ENCODE measurements at regions not wholly inside any gene's neighbourhood (a gene's known extent, or its start where the extent isn't known, plus 50 kb on each side); places are given as distances from the start of the nearest gene placed in this dataset.
"Not testable (repeated sequence)": the region's sequence is repeated elsewhere in the genome, so short reads cannot be mapped to it uniquely, and the experiment has no call there.

- no peak for DNase-seq
Measured at GRCh38 chr3:14252321-14253021, 73.9 kb downstream of the LSM3 start.

GRCh38 chr3:14253022-14253706 lies 74.5 kb downstream of the LSM3 start:
- no peak for DNase-seq

GRCh38 chr3:14253707-14254382 lies 75.2 kb downstream of the LSM3 start:
- DNase-seq, result no peak

DNA sequence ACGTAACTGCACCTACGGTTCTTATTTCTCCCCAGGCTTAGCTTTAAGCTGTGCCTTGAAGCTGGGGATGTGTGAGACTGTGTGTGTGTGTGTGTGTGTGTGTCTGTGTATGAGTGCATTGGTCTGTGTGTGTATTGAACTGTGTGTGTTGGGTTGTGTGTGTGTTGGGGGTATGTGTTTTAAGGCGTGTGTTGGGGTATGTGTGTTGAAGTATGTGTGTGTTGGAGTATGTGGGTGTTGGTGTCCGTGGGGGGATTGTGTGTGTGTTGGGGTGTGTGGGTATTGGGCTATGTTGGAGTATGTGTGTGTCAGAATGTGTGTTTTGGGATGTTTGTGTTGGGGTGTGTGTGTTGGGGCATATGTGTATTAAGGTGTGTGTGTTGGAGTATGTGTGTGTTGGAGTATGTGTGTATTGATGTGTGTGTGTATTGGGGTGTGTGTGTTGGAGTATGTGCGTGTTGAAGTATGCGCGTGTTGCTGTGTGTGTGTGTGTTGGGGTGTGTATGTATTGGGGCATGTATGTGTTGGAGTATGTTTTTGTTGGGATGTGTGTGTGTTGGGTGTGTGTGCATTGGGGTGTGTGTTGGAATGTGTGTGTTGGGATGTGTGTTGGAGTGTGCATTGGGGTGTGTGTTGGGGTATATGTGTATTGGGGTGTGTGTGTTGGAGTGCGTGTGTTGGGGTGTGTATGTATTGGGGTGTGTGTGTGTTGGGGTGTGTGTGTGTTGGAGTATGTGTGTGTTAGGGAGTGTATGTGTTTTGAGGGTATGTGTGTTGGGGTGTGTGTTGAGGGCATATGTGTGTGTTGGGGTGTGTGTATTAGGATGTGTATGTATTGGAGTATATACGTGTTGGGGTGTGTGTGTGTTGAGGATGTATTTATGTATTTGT lies 76.4 kb downstream of the LSM3 start:
- DNase-seq, result no peak

- no peak for DNase-seq
Measured at GRCh38 chr3:14256046-14256445, 77.4 kb downstream of the LSM3 start.

- DNase-seq, result no peak
Measured at GRCh38 chr3:14256561-14257342, 78.1 kb downstream of the LSM3 start.

DNA sequence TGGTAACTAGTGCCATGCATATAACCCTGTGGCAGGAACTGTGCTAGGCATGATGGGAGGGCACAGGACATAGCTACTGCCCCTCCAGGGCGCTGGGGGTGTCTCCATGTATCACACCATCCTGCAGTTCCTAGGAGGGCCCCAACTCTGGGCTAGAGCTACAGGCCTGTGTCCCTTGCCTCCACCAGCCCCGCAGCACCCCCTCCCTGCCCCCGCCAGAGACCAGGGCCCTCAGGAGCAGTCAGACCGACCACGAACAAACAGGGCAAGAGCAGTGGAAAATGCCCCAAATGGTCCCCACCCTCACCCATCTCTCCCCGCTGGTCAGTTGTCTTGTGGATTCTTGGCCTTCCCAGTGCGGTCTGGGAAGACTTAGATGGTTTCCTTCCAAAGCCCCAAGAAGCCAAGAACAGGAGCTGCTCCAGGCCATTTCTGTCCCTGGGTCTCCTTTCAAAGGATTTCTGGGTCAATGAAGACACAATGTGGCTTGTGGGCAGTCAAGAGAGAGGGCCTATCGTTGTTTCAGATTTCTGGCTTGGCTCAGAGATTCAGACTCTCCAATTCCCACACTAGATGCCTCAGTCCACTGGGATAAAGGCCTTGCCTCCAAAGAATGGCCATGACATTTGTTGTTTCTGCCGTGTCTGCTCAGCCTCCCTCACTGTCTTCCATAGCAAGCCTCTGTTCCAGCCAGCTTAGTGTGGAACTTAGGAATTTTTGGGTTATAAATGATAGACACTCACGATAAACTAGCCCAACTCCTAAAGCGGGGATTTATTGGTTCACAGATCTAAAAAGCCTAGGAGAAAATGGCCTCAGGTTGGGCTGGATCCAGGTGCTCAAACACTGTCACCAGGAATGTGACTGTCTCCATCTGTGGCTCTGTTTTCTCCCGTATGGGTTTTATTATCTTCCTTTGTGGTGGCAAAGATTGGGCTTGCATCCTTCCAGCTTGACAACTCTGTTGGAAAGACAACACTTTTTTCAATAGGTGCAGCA lies 80.6 kb downstream of the LSM3 start:
- no peak for DNase-seq

GRCh38 chr3:14260463-14260862 lies 81.8 kb downstream of the LSM3 start:
- no peak for DNase-seq

DNA sequence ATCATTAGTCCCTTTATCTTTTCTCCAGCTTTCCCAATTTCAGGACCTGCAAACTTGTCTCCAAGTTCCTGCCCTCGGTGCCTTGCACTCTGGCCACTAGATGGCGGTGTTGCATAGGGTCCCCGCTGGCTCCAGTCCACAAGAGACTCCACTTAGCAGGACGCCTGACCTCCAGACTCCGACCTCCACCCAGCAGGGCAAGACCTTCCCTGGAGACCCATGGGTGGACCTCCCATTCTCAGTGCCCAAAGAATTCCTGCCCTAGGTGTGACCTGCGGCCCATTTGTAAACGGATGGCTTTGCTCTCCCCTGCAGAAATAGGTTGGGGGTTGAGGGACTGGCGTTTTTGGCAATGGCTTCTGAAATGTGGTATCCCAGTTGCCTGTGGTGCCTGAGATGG lies 82.6 kb downstream of the LSM3 start:
- DNase-seq, result peak; percentile 32 to 70 (median 62)

GRCh38 chr3:14262212-14262611 lies 83.6 kb downstream of the LSM3 start:
- no peak for DNase-seq

- DNase-seq, result no peak
Measured at GRCh38 chr3:14262867-14263266, 84.2 kb downstream of the LSM3 start.

DNA sequence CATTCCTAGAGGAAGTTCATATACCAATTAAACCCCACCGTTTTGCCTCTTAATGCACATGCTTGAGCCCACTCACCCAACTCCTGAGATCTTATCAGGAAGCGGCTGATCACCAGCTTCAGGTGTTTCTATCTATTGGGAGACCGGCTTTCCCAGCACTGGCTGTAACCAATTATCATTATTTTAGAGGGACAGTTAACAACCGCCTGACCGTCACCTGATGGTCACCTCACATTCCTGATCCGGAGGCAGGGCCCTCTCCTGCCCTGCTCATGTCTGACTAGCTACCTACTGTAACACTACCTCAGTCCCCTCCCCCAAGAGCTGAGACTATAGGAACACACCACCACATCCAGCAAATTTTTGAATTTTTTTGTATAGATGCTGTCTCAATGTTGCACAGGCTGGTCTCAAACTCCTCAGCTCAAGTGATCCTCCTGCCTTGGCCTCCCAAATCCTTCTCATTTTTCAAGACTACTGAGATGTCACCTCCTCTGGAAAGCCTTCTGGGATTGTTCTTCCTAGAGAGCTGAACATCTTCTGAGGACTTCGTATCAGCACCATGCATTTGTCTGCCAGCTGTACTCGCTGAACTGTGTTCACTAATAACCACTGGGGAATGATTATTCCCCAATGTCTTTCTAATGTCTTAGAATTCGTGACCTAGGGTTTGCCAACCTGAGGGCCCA lies 84.8 kb downstream of the LSM3 start:
- no peak for DNase-seq

- DNase-seq, result no peak
Measured at GRCh38 chr3:14265246-14265962, 86.8 kb downstream of the LSM3 start.

DNA sequence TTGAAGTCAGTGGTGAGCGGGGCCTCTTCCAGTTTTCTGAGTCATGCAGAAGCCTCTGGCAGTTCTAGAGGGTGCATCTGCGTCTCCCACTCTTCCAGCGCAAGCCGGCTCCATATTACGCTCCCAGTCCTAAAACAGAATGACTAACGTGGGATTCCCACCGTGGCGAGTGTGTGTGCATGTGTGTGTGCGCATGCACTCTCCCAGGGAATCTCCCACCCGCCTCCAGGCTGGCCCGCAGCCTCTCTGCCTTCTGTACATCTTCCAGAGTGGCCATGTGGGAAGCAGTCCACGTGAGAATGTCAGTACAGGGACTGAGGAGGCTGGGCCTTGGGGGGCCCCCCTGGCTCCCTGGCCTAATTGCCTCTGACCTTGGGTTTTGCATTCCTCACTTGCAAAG lies 87.7 kb downstream of the LSM3 start:
- DNase-seq, result no peak

DNA sequence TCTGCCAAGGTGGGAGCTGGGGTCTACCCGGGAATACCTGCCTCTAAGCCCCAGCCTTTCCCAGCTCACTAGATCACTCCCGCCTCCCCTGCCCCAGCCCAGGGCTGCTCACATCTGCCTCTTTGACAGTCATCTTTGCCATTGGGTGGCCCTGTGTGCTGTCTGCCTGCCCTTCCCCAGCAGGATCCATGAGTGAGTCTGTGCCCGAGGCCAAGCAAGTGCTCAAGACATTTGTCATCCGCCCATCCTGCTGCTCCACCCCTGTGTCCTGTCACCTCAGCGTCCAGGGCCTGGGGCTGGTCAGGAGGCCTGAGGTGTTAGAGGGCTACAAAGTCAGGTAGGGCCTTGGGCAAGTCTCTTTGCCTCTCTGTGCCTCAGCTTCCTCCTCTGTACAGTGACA lies 89.4 kb downstream of the LSM3 start:
- no peak for DNase-seq

DNA sequence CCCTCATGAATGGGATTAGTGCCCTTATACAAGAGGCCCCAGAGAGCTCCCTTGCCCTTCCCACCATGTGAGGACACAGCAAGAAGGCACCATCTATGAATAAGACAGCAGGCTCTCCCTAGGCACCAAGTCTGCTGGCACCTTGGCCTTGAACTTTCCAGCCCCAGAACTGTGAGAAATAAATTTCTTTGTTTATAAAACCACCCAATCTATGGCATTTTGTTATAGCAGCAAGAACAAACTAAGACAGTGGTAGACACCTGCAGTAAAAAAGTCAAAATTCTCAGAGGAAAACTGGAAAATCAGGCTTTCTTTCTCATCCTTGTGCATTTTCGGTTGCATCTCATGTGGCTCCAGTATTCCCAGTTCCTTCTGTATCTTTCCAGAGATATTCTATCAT lies 90.3 kb downstream of the LSM3 start:
- no peak for DNase-seq

- DNase-seq, result not testable (repeated sequence)
Measured at GRCh38 chr3:14272041-14272958, 93.7 kb downstream of the LSM3 start.

- not testable (repeated sequence) for DNase-seq
Measured at GRCh38 chr3:14272959-14273560, 94.4 kb downstream of the LSM3 start.
